Naive B cell (primary cell): ENCODE measurements at regions not wholly inside any gene's neighbourhood (a gene's known extent, or its start where the extent isn't known, plus 50 kb on each side); places are given as distances from the start of the nearest gene placed in this dataset.

Experiments used
- ATAC-seq, 2 donors: fragments of 150-1000 bp; cut with Tn5 transposase; 2 replicates each; pipeline ENCODE4 v1.10.0; 2021; ENCODE audit warnings: low read depth in 2 of 2, mild to moderate bottlenecking in 2 of 2, moderate library complexity in 2 of 2
- DNase-seq: peaks from one replicate; pipeline ENCODE4 v3.0.0; 2022
- H3K27ac Mint-ChIP-seq, 6 donors: one replicate each; pipeline ENCODE4 v1.8.0; 2020 to 2022; ENCODE audit warnings: mild to moderate bottlenecking in 6 of 6, mixed read lengths in 6 of 6, moderate library complexity in 5 of 6, inconsistent platforms in 2 of 6
- H3K27me3 Mint-ChIP-seq, 3 donors: one replicate each; pipeline ENCODE4 v1.8.0; 2021 to 2022; ENCODE audit warnings: mixed read lengths in 3 of 3, mild to moderate bottlenecking in 1 of 3
- H3K36me3 Mint-ChIP-seq, 2 donors: one replicate each; pipeline ENCODE4 v1.8.0; 2020 to 2022; ENCODE audit warnings: mixed read lengths in 2 of 2, inconsistent platforms in 1 of 2, mild to moderate bottlenecking in 1 of 2
- H3K4me1 Mint-ChIP-seq, 3 donors: one replicate each; pipeline ENCODE4 v1.8.0; 2020 to 2022; ENCODE audit warnings: mixed read lengths in 3 of 3, inconsistent platforms in 1 of 3, mild to moderate bottlenecking in 1 of 3, moderate library complexity in 1 of 3
- H3K4me3 Mint-ChIP-seq, 8 donors: one replicate each; pipeline ENCODE4 v1.8.0; 2020 to 2022; ENCODE audit warnings: mild to moderate bottlenecking in 8 of 8, mixed read lengths in 8 of 8, moderate library complexity in 8 of 8, inconsistent platforms in 2 of 8
- H3K9me3 Mint-ChIP-seq, 7 donors: one replicate each; pipeline ENCODE4 v1.8.0; 2020 to 2022; ENCODE audit warnings: mixed read lengths in 7 of 7, mild to moderate bottlenecking in 5 of 7, inconsistent platforms in 2 of 7, moderate library complexity in 1 of 7

DNA sequence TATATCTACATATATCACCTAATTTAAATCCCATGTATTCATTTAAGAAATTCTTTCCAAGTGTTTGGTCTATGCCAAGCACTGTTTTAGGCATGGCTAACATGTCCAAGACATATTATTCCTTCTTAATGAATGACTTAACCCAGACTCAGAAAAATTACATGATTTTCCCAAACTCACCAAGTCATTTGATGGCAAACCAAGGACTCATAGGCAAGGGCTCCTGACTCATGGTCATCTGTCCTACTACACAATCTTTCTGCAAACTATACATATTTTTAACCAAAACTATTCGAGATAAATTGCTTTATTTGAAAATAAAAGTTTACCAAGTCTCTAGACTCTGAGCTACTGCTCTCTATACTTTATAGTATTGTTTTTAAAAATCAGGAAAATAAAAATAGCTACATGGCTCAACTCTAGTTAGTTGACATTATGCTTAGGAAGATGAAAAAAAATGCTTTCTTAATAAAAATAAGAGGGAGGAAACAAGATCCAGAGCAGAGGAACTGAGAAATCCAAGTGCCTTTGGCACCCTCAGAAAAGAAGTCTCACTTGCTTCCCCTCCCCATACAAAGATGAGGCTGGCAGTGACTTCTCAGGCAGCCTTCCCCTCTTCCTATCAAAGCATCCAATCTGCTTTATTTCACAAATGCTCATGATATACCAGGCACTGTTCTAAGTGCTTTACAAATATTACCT, 182.2 kb downstream of the RSL24D1 start:
- H3K36me3 Mint-ChIP-seq: no peaks in the 10 kb centered on the region
- DNase-seq (no peak), ATAC-seq (no peak)
- no peak overlapping the region for H3K27ac Mint-ChIP-seq
- H3K9me3 Mint-ChIP-seq: peaks cover 0 to 8% (median 0%) of the 10 kb centered on the region in 7 donors
- H3K4me3 Mint-ChIP-seq: no peak overlapping the region
- peaks cover under 1 to 10% (median 6%) of the 10 kb centered on the region in 3 donors for H3K27me3 Mint-ChIP-seq
- H3K4me1 Mint-ChIP-seq: no peaks in the 10 kb centered on the region

DNA sequence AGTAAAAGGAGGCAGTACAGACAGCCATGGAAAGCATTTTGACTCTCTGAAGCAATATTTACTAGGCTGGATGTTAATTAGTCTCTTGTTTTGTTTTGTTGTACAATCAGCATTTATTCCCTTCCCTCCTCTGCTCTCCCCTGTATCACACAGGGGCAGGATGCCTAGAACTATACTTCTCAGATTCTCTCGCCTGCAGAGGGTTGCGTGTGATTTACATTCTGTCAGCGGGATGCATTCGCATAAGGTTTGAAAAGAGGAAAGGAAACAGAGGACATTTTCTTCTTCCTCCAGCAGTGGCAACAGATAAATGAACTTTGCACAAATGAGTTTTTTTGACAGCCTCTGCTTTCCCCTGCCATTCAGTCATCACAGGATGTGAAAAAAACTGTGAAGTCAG, 188.3 kb downstream of the RSL24D1 start:
- no peaks in the 10 kb centered on the region for H3K4me1 Mint-ChIP-seq
- H3K27me3 Mint-ChIP-seq: peaks cover 0 to 4% (median 0%) of the 10 kb centered on the region in 3 donors
- H3K4me3 Mint-ChIP-seq: no peak overlapping the region
- ATAC-seq (no peak), DNase-seq (no peak)
- H3K27ac Mint-ChIP-seq: no peak overlapping the region
- no peaks in the 10 kb centered on the region for H3K36me3 Mint-ChIP-seq
- peaks cover 0 to 5% (median 3%) of the 10 kb centered on the region in 7 donors for H3K9me3 Mint-ChIP-seq

DNA sequence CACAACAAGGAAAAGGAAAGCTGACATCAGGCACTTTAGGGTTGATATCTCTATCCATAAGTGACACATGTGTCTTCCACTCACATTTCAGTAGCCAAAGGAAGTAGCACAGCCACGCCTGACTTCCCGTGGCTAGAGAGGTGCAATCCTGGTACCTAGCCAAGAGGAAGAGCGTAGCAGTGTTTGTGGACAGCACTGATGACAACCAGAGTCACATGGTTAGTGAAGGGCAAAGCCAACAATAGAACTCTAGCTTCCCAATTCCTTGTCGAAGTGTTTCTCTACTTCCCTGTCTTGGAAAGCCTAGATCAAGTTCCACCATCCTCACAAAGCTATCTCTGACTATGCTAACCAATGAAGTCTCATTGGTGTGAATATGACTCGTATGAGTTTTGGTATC, 189.2 kb downstream of the RSL24D1 start:
- no peak overlapping the region for H3K27ac Mint-ChIP-seq
- no peaks in the 10 kb centered on the region for H3K4me1 Mint-ChIP-seq
- H3K4me3 Mint-ChIP-seq: no peak overlapping the region
- ATAC-seq: no peak
- H3K36me3 Mint-ChIP-seq: no peaks in the 10 kb centered on the region
- H3K27me3 Mint-ChIP-seq: peaks cover 0 to 4% (median 0%) of the 10 kb centered on the region in 3 donors
- H3K9me3 Mint-ChIP-seq: peaks cover 0 to 11% (median 5%) of the 10 kb centered on the region in 7 donors
- DNase-seq: no peak

DNA sequence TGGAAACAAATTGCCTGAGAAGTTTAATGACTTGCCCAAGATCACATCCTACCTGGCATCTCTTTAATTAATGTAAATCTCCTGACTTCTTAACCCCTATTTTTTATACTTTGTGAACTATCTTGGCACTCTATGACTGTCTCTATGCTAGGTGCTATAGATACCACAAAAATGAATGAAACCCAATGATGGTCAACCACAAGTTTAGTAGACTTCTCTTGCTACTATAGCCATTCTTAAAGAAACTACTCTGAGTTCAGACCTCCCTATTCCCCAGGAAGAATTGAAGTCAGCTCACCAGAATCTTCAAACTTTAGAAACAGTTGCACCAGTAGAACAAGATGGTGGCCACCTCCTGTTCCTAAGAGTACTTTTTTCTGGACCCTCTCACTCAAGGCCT, 191.1 kb downstream of the RSL24D1 start:
- Mint-ChIP-seq H3K4me1 (no peaks in the 10 kb centered on the region), H3K27ac (peak overlapping the region in 1 of 6 donors; percentile 25), H3K27me3 (peaks cover 0 to 4% (median 0%) of the 10 kb centered on the region in 3 donors), H3K36me3 (no peaks in the 10 kb centered on the region), H3K9me3 (peaks cover 0 to 19% (median 6%) of the 10 kb centered on the region in 7 donors), H3K4me3 (no peak overlapping the region)
- no peak for ATAC-seq
- DNase-seq: no peak

DNA sequence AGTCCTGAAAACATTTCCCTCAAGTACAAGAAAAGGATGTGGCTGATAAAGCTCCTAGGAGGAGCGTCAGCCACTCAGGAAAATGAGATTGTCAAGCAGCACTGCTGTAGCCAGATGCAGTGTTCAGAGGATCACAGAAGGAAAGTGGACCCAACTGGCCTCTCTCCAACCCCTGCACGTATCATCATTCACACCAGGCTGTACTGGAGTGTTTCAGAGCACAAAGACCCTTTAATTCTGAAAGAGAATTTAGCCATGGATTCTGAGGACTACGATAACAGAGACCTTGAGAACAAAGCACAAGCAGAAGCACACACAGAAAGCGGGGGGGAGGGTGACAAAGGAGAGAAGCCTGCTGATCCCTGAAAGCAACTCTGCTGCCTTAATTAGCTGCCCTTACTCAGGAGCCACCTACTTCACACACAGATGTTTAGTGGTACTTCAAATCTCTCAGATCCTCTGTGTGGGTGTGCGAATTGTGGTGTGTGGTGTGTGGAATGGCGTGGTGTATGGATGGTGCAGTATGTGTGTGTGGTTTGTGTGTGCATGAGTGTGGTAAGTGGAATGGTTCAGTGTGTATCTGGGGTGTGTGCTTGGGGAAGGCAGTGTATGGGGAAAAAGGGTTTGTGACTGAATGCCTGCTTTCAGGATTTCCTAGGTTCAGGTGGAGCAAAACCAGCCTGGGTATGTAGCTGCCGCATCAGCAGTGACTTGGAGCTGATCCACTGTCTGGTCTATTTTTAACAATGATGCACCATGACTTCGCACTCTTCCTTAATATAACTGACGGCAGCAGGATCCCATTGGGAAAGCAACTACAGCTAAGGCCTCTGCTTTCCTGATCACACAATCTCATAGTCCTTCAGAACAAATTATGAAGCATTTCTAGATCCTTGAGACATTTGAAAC, 192.5 kb downstream of the RSL24D1 start:
- Mint-ChIP-seq H3K4me3 (no peak overlapping the region), H3K4me1 (no peaks in the 10 kb centered on the region), H3K36me3 (no peaks in the 10 kb centered on the region), H3K27me3 (peaks cover 0 to under 1% (median 0%) of the 10 kb centered on the region in 3 donors), H3K27ac (peak overlapping the region in 1 of 6 donors; percentile 55), H3K9me3 (peaks cover 0 to 19% (median 6%) of the 10 kb centered on the region in 7 donors)
- ATAC-seq: no peak
- no peak for DNase-seq

DNA sequence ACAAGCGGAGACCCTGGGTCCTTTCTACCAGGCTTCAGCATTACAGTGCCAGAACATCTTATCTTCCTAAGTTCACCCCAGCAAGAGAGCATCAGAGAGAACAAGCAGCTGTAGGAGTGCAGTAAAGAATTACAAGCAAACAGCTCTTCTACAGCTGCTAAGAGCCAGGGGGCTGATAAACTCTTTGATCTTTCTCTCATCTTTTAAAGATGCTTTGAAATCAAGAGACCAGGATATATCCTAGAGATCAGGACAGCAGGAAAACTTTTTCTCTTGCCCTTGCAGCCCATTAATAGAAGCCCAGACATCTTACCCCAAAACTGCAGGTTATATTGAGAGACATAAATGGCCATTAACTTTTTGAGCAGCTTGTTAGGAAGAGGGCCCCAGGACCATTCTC, 198.1 kb downstream of the RSL24D1 start:
- Mint-ChIP-seq H3K4me1 (no peaks in the 10 kb centered on the region), H3K36me3 (no peaks in the 10 kb centered on the region), H3K27me3 (peaks cover 0 to 1% (median under 1%) of the 10 kb centered on the region in 3 donors), H3K27ac (no peak overlapping the region), H3K4me3 (no peak overlapping the region), H3K9me3 (peaks cover 6 to 32% (median 8%) of the 10 kb centered on the region in 7 donors)
- no peak for DNase-seq
- ATAC-seq: no peak

DNA sequence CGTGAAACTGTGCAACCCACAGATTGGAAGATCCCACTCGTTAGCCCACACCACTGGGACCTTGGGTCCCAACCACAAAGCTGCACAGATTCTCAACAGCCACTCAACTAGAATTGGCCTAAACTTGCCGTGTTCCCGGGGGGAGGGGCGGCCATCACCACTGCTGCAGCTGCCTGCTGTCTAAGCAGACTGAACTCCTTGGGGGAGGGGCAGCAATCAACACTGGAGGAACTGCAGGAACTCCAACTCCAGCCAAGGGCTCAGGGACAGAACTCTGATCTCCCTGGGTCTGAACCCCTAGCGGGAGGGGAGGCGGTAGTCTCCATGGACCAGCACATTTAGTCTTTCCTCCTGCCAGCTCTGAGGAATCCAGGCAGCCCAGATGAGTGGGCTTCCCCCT, 205.9 kb downstream of the RSL24D1 start:
- H3K36me3 Mint-ChIP-seq: no peaks in the 10 kb centered on the region
- ATAC-seq (no peak), DNase-seq (no peak)
- H3K27me3 Mint-ChIP-seq: peaks cover 3 to 11% (median 10%) of the 10 kb centered on the region in 3 donors
- H3K9me3 Mint-ChIP-seq: peaks cover 0 to 23% (median 6%) of the 10 kb centered on the region in 7 donors
- H3K4me1 Mint-ChIP-seq: no peaks in the 10 kb centered on the region
- no peak overlapping the region for H3K27ac Mint-ChIP-seq
- H3K4me3 Mint-ChIP-seq: no peak overlapping the region

DNA sequence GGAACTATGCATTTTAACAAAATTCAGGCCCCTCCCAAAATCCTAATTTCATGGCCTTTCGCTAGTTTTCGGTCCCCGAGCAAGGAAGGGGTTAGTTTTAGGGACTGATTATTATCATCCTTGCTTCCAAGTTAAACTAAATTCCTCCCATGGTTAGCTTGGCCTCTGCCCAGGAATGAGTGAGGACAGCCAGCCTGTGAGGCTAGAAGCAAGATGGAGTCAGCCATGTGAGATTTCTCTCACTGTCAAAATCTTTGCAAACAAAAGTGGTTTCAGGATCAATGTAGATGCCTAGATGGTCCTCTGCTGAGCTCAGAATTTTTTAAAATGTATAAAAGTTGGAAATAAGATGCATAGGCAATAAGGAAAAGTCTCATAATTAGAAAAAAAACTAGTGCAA, 208.9 kb downstream of the RSL24D1 start:
- DNase-seq: no peak
- ATAC-seq: no peak
- Mint-ChIP-seq H3K36me3 (no peaks in the 10 kb centered on the region), H3K9me3 (peaks cover 0 to 18% (median 0%) of the 10 kb centered on the region in 7 donors), H3K27ac (no peak overlapping the region), H3K4me1 (no peaks in the 10 kb centered on the region), H3K27me3 (peaks cover 3 to 11% (median 6%) of the 10 kb centered on the region in 3 donors), H3K4me3 (no peak overlapping the region)

DNA sequence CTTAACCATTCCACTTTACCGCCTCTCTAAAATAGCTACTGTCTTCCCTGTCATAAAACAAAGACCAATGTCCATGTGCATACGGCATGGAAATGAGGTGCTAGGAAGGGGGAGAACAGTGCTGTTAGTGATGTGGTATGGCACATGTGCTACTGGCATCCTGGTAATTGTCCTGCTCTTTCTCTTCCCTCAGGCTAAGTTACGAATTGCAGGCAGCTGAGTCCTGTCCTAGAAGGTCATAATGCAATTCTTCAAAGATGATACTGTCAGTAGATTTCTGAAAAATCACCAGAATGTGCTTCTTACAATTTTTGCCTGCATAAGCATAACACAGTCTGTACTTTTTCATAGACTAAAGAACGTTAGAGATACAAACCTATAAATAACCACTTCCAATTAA, 216.8 kb downstream of the RSL24D1 start:
- Mint-ChIP-seq H3K9me3 (peaks cover 0 to 15% (median 0%) of the 10 kb centered on the region in 7 donors), H3K4me1 (no peaks in the 10 kb centered on the region), H3K27ac (no peak overlapping the region), H3K4me3 (no peak overlapping the region), H3K36me3 (no peaks in the 10 kb centered on the region), H3K27me3 (peaks cover 3 to 7% (median 5%) of the 10 kb centered on the region in 3 donors)
- ATAC-seq (no peak), DNase-seq (no peak)

DNA sequence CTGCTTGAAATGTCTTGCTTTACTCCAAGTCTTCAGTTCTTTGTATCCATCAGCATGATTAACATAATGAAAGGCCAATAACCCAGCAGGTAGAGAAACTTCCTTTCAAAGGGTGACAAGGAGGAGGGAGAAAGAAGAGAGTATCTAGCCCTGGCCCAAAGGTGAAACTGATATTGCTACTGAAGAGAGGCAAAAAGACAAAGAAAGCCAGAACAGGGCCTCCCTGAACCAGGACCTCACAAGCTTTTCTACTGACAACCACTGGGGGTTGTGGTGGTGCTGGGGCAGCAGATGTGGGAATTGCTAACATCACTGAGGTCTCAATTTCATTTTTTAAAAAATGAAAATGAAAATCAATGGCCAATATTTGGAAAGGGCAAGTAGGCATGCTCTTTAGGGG, 234.1 kb downstream of the RSL24D1 start:
- H3K27ac Mint-ChIP-seq: no peak overlapping the region
- no peak overlapping the region for H3K4me3 Mint-ChIP-seq
- peaks cover 0 to 8% of the 10 kb centered on the region in 2 donors for H3K36me3 Mint-ChIP-seq
- H3K9me3 Mint-ChIP-seq: peaks cover 7 to 41% (median 19%) of the 10 kb centered on the region in 7 donors
- H3K4me1 Mint-ChIP-seq: no peaks in the 10 kb centered on the region
- no peaks in the 10 kb centered on the region for H3K27me3 Mint-ChIP-seq
- DNase-seq: no peak
- no peak for ATAC-seq

DNA sequence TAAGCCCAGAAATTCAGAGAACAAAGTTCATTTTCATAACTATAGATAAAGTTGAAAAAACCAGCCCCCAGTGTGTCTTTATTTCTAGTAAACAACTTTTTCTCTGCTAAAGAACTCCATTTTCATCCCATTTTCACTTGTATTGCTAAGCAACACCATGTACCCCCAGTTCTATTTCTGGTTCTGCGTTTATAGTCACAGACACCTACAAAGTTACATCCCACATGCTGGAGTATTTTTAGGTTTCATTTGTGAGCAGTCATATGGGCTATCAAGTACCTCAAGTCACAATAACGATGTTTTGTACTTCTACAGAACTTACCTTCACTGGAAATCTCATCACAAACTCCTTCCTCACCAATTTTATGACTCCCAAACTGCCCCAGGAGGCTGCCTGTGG, 236.5 kb downstream of the RSL24D1 start:
- no peaks in the 10 kb centered on the region for H3K4me1 Mint-ChIP-seq
- no peak overlapping the region for H3K4me3 Mint-ChIP-seq
- H3K27ac Mint-ChIP-seq: no peak overlapping the region
- ATAC-seq (no peak), DNase-seq (no peak)
- no peaks in the 10 kb centered on the region for H3K36me3 Mint-ChIP-seq
- no peaks in the 10 kb centered on the region for H3K27me3 Mint-ChIP-seq
- peaks cover 4 to 21% (median 11%) of the 10 kb centered on the region in 7 donors for H3K9me3 Mint-ChIP-seq

DNA sequence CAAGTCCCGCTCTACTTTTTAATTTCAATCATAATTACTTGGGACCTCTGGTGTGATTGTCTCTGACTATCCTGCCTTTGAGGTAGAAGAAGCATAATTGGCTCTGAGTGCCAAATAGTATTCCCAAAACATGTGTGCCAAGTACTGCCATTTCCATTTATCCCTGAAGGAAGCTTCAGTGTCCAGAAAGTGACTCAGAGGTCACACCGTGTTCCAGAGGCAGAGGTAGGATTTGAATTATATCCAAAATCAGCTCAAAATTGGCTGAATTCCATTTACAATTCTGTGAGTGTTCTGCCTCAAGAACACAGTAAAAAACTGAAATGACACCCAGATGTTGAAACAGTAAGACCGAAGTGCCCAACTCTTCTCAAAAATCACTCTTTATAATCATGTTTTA, 255.3 kb downstream of the RSL24D1 start:
- no peak overlapping the region for H3K4me3 Mint-ChIP-seq
- ATAC-seq (no peak), DNase-seq (no peak)
- peaks cover 0 to 15% (median 4%) of the 10 kb centered on the region in 7 donors for H3K9me3 Mint-ChIP-seq
- H3K4me1 Mint-ChIP-seq: no peaks in the 10 kb centered on the region
- no peak overlapping the region for H3K27ac Mint-ChIP-seq
- H3K36me3 Mint-ChIP-seq: no peaks in the 10 kb centered on the region
- peaks cover 0 to 7% (median 0%) of the 10 kb centered on the region in 3 donors for H3K27me3 Mint-ChIP-seq

DNA sequence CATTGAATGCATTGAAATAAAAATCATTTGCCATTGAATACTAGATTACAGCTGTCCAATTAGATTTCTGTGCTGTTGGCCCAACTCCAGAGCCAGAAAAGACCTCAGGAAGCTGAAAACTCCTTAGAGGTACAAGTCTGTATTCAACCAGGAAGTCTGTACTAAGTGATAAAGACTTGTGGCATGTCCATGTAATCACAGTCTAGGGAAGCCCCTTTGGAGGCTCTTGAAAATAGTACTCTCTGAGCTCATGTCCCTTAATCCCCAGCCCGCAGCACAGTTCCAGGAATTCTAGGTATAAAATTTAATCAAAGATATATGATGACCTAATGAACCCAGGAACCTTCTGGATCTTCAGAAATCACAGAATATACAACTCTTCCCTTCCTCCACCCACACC, 279.4 kb downstream of the RSL24D1 start:
- Mint-ChIP-seq H3K36me3 (peaks cover 0 to 7% of the 10 kb centered on the region in 2 donors), H3K4me3 (no peak overlapping the region), H3K4me1 (no peaks in the 10 kb centered on the region), H3K9me3 (peaks cover 2 to 15% (median 5%) of the 10 kb centered on the region in 7 donors), H3K27ac (no peak overlapping the region), H3K27me3 (no peaks in the 10 kb centered on the region)
- DNase-seq (no peak), ATAC-seq (no peak)

DNA sequence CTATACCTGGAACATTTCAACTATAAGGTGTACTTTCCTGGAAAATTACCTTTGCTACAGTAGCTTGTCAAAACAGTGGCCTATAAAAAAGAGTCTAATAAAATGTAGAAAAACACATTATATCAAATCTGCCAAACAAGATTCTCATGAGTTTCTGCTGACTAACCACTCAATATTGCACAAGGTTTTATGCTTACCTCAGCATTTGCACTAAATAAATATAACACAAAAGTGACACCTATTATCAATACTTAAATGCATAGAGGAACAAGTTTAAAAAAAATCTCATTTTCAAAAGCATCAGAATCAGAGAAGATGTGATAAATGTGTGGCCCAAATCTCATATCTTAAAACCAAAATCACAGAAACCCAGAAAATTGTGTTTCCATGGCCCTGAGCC, 281.4 kb downstream of the RSL24D1 start:
- no peak for DNase-seq
- Mint-ChIP-seq H3K27me3 (no peaks in the 10 kb centered on the region), H3K9me3 (peaks cover 0 to 9% (median 1%) of the 10 kb centered on the region in 7 donors), H3K27ac (no peak overlapping the region), H3K36me3 (no peaks in the 10 kb centered on the region), H3K4me1 (no peaks in the 10 kb centered on the region), H3K4me3 (no peak overlapping the region)
- ATAC-seq: no peak
